OCI-LY7 (cell line): ENCODE measurements at regions not wholly inside any gene's neighbourhood (a gene's known extent, or its start where the extent isn't known, plus 50 kb on each side); places are given as distances from the start of the nearest gene placed in this dataset.

Source experiments
- CTCF ChIP-seq: fragments of 200-600 bp; sonication (generic); conservative IDR thresholded peaks from 2 replicates; pipeline ENCODE4 v1.5.1; 2014; ENCODE audit warnings: mild to moderate bottlenecking, antibody characterized with exemption, low read length, moderate library complexity, mixed read lengths
- EZH2phosphoT487 ChIP-seq: fragments of 200-600 bp; sonication (generic); IDR thresholded peaks from 2 replicates; pipeline ENCODE4 v1.6.1; 2018; ENCODE audit warnings: low read depth, borderline replicate concordance, mild to moderate bottlenecking, mixed run types, antibody characterized with exemption, low read length, moderate library complexity, mixed read lengths

- TF ChIP-seq CTCF (no peak), EZH2phosphoT487 (no peak)
These were observed 666.1 kb upstream of the BOD1L1 start for GRCh38 chr4:14293582-14293981.
